ENCODE measurements at regions not wholly inside any gene's neighbourhood (a gene's known extent, or its start where the extent isn't known, plus 50 kb on each side); places are given as distances from the start of the nearest gene placed in this dataset.
"Not testable (repeated sequence)": the region's sequence is repeated elsewhere in the genome, so short reads cannot be mapped to it uniquely, and the experiment has no call there.

DNA sequence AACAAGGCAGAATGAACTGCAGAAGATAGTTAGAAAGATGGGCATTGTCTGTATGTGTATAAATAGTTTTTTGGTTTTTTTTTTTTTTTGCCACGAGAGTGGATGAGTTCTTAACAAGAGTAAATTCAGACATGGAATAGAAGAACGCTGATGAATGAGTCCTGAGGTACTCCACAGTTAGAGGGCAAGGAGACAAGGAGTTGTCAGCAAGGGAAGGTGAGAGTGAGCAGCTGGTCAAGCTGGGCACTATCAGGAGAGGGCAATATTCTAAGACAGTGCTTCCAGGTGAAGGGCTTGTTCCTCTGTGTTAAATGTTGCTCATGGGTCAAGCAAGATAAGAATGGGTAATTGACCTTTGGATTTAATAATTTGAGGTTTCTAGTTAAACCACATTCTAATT, 138.6 kb upstream of the FAM78B start:
- no peak for DNase-seq

DNA sequence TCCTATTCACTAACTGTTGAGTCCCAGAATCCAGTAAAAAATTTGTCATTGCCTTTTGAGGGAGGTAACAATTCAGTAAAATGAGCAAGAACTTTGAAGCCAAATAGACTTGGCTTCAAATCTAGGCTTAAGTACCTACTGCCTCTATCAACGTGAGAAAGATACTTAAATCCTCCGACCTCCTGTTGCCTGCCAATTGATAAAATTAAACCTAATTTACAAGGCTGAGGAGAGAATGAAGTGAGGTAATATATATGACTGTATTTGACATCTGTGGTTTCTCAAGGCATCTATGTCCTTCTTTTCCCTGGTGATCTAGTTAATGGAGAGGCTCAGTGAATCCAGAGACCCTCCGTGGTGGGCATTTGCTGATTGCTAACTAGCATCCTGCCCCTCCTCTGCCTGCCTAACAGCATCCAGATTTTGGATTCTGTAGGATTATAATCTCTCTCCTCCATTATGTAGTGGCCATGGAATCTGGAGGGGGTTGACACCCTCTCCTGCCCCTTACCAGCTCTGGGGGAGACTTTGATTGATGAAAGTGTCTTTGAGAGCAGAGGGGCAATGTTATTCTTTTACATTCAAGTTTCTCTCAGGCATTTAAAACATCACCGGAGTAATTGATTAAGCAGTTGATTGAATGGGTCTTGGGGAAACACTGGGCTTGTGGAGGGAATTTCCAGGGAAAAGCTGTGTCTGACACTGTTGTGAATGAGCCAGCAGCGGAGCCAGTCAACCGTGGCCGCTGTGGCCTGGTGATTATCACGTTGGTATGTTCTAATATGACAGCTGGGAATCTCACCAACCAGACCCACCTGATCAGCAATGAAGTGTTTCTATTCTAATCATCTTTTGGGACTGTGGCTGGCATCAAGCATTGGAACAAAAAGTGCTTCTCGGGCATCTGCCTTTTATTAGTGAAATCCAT, 140.7 kb upstream of the FAM78B start:
- DNase-seq, result no peak

DNA sequence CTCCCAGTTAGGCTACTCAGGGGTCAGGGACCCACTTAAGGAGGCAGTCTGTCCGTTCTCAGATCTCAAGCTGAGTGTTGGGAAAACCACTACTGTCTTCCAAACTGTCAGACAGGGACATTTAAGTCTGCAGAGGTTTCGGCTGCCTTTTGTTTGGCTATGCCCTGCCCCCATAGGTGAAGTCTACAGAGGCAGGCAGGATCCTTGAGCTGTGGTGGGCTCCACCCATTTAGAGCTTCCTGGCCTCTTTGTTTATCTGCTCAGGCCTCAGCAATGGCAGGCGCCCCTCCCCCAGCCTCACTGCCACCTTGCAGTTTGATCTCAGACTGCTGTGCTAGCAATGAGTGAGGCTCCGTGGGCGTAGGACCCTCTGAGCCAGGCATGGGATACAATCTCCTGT, 149.5 kb upstream of the FAM78B start:
- not testable (repeated sequence) for DNase-seq

DNA sequence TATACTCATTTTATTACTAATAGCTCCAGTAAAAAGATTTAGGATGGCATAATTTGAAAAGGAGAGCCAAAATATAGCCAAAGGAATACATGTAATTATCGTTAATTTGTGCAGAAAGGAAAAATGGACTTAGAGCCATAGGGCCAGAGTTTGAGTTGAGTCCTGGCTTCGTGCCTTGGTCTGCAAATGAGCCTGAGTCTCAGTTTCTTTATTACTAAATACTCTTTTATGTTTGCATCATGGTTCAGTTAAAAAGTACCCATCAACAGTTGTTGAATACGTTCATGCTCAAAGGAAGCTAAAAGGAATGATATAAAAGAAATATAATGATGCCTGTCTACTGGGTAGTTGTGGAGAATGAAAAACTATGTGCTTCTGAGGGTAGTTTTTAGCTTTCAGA, 155.7 kb upstream of the FAM78B start:
- no peak for DNase-seq

DNA sequence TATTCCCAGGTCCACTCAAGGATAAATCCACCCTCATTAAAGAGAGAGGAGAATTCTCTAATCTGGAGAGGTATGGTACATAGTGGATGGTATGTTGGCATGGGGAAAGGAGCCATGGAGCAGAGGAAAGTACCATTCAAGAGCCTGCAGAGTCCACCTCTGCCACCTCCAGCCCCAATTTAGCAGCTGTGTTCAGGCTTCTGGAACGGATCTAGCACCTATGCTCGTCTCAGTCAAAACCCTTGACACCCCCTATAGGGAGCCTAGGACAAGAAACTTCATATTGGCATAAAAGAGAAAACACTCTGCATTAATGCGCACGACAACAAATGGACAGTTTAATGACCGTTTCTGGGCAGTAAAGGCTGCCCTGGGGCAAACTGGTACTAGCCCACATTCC, 161.1 kb upstream of the FAM78B start:
- no peak for DNase-seq

DNA sequence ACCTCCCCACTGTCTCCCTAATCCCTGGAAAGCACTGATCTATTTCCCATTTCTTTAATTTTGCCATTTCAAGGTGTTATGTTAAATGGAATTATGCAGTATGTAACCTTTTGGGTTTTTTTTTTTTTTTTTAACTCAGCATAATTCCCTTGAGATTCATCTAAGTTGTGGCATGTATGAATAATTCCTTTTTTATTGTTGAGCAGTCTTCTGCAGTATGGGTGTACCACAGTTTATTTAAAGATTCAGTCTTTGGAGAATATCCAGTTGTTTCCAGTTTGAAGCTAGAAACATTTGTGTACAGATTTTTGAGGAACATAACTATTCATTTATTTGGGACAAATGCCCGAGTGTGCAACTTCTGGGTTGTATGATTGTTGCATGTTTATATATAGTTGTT, 162.2 kb upstream of the FAM78B start:
- no peak for DNase-seq

DNA sequence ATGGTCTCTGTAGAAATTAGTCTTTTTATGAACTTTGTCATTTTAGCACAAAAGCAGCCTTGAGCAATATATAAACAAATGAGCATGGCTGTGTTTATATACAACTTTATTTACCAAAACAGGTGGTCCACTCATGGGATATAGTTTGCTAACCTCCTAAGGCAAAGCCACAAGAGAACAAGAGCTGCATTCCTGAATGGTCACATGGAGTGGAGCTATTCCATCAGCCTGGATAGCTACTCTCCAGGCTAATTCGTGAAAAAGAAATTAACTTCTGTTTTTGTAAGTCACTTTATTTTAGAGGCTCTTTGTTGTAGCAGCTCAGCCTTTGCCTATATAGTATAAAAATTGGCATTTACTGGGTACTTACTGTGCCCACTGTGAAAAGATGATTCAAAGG, 163.3 kb upstream of the FAM78B start:
- DNase-seq, result no peak

DNA sequence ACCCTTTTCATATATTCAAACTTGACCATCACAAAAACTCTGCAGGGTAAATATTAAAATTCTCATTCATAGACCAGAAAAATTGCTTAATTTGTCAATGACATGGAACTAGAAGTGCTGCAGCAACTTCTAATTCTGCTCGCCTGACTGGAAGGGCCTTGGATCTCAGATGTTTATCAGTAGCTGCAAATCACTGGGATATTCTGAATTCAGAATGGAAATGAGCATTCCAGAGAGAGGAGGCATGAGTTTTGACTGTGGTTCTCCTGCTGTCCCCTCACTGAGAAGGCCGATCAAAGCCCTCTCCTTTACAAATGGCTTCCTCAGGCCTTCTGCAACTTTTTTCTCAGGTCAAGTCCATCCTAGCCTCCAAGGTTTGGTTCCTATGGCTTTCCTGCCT, 171.3 kb upstream of the FAM78B start:
- DNase-seq, result no peak

DNA sequence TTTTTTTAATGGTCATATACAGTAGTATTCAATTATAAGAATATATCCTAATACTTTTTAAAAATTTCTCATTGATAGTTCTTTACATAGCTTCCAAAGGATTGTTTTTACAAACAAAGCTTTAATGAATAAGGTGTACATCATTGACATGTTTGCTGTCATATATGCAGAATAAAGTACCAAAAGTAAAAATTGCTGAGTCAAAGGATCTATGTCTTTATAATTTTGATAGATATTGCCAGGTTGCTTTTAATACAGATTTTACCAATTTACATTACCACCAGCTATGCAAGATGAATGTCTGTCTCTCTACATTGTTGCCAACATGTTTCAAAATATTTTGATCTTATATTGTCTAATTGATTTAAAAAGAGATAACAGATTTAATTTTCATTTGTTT, 173.9 kb upstream of the FAM78B start:
- DNase-seq, result no peak

DNA sequence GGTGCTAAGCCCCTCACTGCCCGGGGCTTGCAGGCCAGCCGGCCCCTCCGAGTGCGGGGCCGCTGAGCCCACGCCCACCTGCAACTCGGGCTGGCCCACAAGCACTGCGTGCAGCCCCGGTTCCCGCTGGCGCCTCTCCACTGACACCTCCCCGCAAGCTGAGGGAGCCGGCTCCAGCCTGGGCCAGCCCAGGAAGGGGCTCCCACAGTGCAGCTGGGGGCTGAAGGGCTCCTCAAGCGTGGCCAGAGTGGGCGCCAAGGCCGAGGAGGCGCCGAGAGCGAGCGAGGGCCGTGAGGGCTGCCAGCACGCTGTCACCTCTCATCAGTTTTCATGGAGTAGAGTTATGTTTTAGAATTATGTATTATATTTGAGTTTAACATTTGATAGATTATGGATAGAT, 176.5 kb upstream of the FAM78B start:
- DNase-seq, result peak in 1 of 58 donors; percentile 2

DNA sequence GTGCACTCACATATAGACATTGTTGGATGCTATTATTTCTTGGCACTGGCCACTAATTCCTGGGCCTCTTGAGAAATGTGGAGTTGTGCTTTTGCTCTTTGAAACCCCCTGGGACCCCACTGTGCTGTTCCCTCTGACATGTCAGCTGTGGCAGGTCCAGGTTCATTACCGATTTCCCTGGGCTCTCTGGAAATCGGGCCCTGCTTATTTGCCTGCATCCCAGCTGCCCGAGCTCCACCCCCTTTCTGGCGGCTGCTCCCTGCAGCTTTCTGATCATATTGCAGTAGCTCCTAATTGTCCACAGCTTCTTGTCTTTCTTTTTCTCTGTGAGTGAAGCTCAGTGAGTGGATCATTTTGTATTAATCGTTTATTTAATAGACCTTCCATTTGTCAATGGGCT, 183.7 kb upstream of the FAM78B start:
- peak in 1 of 58 donors; percentile 1 for DNase-seq

DNA sequence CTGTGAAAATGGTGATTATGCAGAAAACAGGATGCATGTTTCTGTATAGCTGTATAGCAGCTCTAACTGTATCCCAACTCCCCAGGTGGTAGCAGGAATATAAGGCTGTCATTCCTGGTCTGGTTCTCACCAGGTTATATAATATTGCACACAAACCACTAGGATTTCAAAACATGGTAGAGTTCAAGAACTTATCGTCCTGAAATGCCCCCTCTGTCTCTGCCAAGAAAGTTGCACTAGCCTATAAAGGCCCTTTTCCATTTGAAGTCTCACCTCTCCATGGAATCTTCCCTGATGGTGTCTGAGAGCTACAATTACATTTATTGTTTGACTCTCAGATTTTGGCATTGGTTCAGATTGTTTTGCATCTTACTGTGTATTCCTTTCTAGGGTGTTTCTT, 184.9 kb upstream of the FAM78B start:
- no peak for DNase-seq

DNA sequence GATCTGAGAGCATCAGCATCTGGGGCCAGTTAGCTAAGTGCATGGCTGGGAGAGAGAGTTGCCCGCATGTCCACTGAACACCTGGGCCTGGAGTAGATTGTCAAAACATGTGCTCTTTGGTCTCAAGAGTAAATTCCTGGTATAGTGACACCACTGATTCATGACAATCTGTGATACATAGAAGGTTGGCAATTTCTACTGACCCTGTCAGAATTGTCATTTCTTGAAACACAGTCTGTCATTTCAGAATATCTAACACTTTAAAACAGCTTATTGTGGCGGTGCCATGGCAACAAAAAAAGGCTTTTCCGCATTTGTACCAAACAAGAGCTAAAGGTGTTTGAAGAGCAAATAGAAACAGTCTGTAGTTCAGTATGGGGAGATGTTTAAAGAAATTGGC, 186.4 kb upstream of the FAM78B start:
- DNase-seq, result no peak

DNA sequence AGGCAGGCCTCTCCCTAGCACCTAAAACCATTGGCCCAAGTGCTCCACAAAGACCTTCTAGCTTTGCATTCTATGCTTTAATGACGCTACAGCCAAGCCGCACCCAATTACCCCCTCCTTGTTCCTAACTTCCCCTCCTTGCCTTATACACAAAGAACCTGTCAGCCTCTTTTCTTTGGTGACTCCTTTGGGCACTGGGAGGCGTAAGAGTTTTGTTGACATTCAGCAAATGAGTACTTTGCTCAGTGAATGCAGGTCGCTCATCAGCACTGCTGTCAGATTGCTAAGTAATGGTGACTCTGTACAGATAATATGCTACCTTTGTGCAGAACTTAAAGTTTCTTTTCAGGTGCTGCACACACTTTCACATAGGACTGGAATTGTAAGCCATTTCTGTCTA, 187.6 kb upstream of the FAM78B start:
- DNase-seq, result no peak

DNA sequence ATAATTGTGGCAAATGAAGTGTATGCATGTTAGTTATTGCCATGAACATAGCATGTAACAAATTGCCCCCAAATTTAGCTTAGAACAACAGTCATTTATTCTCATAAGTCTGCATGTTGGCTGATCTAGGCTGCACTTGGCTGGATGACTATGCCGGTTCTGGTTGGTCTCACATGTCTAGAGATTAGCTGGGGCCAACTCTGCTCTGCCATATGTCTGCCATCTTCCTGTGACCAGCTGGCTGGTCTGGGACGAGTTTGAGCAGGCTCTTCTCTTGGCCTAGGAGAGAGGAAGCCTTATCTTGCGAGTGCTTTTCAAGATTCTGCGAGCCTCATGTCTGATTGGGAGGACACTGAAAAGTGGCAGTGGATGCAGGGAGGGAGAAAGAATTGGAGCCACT, 198.3 kb upstream of the FAM78B start:
- DNase-seq, result no peak

DNA sequence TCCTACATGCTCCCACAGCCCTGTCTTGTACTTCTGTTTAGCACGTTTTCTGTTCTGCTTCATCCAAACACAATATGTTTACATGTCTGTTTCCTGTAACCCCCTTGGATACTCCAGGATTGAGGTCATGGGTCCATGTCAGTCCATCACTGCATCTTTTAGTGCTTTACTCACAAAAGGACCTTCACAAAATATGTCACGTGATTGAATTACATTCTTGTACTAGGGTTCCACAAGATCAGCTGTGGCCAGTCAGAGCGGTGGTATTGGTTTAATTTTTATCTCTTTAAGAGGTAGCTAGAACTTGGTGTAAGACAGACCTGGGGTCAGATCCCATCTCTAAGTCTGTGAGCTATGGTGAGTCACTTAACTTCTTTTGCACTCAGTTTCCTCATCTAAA, 201.2 kb upstream of the FAM78B start:
- no peak for DNase-seq

DNA sequence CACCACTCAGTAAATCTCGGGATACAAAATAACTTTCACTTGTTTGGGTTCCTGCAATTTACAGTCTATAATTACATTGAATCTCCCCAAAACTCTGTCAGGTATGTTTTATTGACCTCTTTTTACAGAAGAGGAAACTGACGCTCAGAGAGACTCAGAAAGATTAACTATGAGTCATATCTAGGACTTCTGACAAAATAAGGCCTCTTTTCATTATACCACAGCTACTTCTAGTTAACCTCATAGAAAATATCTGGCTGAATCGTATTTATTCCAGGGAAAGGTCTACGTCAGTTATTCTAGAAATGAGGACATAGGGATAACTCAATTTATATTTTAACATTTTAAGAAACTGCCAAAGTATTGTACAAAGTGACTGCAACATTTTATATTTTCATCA, 211.1 kb upstream of the FAM78B start:
- no peak for DNase-seq

DNA sequence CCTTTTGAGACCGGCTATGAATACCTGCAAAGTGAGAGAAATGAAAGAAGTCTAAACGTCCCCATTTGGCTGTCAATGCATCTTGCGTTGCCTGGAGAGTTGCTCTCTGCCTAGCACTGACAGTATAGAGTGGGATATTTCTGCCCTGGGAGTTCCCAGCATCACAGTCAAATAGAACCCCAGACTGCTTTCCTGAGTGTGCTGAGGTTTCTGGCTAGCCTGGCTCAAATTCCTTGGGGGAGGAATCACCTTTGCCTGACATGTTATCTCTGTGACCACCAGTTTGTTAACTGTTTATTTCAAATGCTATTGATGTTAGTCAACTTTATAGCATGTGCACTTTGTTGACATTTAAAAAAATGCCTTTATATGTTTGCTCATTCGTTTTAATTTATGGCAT, 212.0 kb upstream of the FAM78B start:
- no peak for DNase-seq

DNA sequence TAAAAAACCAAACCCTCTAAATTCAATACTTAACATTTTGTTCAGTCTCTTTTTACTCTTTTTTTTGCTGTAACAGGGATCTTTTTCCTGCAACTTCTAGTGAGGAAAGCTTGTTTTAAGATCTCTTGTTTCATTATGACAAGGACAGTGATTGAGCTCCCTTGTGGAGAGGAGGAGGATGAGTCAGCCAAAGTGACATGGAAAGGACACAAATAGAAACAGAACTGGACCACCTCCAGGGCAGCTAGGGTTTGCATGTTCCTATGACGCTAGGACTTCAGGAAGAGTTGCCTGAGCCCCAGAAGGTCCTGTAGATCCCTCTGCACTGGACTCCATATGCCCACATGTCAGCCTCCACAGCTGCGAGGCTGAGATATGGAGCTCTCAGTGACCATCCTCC, 212.6 kb upstream of the FAM78B start:
- DNase-seq, result peak in 9 of 58 donors; percentile 2 to 17 (median 4)

DNA sequence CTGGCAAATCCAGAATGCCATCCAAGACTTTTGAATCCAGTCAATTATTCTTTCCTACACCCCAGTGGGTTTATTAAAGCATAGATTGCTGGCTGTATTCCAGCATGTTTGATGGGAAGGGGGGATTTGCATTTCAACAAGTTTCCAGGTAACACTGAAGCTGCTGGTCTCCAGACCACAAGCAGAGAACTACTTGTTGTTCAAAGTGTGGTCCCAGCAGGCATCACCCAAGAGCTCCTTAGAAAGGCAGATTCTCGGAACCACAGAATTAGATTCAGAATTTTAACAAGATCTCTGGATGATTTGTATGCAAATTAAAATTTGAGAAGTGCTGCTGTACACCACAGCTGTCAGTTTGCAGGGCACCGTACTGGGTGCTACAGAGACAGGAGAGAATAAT, 216.3 kb upstream of the FAM78B start:
- no peak for DNase-seq

DNA sequence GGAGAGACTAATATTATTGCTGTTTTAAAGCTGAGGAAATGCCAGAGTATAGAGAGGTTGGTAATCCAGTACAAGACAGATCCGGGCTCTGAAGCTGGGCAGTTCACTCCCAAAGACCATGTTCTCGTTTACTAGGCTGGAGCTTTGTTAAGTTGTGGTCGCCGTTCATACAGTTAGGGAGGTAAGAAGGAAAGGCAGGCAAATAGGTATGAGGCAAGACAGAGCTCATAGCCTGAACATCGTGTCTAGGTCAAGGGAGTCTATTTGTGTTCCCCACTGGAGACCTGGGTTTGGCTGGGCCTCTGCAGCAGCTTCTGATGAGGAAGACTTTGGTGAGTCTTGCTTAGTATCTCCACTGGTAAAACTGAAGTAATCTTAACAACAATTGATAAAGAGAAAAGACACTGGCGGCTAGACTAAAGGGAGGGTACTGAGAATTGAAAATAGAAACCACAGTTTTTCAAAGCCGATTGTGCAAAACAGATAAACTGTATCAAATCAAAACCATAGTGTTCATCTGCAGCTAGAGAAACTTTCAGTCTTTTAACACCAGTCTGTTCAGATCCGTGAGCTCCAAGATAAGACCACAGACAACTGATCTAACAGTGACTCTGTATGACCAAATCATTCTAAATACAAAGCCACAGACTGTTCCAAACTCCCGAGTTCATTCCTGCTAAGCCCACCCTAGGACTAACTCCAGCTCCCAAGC, 217.0 kb upstream of the FAM78B start:
- no peak for DNase-seq

DNA sequence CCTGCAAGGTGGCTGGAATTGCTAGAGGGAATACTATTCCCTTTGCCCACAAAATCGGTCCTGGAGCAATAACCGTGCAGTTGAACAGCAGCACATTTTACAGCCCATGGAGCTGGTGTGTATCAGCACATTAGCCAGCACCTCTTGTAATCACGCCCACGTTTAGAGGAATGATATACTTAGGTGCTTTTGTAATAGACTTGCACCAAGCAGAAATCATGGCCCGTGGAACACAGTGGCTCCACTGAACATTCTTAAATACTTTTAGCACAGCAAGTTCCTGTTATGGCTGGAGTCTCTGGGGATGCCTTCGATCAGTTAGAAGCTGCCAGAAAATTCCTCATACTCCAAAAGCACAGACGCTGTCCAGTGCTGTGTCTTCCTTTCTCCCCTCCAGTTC, 218.1 kb upstream of the FAM78B start:
- no peak for DNase-seq

Data from anterior cingulate cortex (tissue), 58 donors.